GM21390 (cell line): ENCODE measurements at regions not wholly inside any gene's neighbourhood (a gene's known extent, or its start where the extent isn't known, plus 50 kb on each side); places are given as distances from the start of the nearest gene placed in this dataset.
"Not testable (repeated sequence)": the region's sequence is repeated elsewhere in the genome, so short reads cannot be mapped to it uniquely, and the experiment has no call there.

Experiments used
- ATAC-seq: cut with Tn5 transposase; IDR thresholded peaks from one replicate; pipeline ENCODE4 v1.9.1; 2021; ENCODE audit not compliant: unreplicated experiment

DNA sequence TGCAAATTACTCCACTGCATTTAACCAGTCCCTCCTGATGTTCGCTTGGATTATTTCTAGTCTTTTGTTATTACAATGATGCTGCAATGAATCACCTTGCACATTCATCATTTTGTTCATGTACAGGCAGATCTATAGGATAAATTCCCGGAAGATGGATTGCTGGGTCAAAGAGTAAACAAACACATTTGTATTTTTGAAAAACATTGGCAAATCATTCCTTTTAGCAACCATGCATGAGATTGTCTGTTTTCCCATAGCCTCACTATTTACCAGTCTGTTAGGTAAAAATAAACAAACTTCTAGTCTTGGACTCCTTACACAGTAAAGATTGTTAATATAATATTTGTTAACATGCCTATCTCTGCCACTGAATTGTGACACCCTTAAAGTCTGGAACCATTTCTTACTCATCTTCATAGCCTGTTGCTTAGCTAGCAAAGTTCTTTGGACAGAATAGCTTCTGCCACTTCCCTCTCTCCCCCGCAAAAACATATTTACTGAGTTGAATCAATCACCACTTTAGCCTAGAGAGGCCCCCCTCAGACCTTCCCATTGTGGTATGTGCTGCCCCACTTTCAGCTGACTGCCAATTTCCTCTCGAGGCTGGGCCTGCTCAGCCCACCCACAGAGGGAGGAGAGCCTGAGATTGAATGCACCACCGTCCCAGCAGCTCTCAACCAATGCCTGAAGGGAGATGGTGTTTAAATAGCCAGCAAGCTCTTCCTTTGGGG lies 108.4 kb upstream of the ATXN3L start:
- ATAC-seq, result no peak

DNA sequence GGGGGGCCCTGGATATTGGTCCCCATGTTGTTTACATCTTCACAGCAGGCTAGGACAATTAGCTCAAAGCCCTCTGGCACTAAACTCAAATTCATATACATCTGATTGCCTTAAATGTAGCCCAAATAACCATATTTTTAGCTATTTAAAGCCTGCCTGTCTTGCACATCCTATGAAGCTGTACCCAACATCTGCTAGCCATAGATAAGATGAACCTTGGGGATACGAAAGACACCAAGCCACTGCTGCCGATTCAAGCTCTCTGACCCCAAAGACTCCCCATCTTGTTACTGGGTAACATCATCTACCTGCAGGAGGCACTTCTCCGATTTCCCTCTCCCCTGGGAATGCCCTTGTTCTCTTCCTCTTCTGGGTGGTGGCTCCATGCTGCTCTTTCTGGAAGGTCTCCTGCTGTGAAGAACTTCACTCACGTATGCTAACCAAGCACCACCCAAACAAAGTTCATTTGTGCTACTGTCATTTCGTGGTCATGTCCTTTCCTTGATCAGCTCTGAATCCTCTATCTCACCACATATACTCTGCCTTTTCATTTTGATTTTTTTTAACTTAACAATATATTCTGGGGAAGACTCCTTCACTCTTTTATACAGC lies 107.7 kb upstream of the ATXN3L start:
- ATAC-seq, result no peak

DNA sequence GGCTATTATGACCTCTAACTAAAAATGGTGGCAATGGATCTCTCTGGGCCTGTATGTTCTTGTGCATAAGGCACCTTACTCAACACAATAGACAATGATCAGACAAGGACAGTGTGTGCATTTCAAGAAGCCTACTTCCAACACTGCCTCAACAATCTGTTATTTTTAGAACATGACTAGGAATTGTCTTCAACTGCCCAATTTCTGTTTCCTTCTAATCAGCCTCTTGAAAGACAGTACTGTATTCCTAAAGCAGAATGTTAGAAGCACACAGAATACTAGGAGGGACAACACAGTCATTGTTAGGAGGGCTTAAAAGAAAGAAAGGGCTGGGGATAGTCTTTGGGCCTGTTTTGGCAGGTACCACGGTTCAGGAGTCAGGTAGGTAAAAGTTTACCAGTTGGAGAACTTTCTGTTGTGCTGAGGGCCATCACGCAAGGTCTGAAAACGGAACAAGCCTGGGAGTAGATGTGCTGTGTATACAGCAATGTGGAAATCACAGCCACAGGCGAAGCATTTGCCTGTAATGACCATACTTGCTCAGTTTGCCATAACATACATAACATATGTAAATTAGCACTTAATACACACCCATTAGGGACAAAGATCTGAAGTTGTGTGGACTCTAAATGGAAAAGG lies 100.8 kb upstream of the ATXN3L start:
- peak; percentile 51 for ATAC-seq

DNA sequence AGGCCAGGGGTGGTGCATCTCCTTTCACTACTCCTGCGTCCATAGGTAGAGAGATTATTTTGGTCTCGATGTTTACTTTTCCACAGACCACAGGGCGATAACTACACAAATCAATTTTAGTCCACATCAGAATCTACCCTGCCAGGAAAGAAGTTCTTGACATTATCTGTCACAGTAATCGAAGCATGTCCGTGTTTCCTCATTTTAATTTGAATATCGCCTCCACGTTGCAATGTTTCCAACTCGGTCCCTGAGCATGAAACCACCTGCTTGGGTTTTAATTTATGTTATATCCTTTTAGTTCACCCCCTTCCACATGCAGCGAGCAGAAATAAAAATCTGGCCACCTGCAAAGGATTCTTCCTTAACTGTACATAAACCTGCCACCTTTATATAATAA lies 100.1 kb upstream of the ATXN3L start:
- ATAC-seq, result no peak

DNA sequence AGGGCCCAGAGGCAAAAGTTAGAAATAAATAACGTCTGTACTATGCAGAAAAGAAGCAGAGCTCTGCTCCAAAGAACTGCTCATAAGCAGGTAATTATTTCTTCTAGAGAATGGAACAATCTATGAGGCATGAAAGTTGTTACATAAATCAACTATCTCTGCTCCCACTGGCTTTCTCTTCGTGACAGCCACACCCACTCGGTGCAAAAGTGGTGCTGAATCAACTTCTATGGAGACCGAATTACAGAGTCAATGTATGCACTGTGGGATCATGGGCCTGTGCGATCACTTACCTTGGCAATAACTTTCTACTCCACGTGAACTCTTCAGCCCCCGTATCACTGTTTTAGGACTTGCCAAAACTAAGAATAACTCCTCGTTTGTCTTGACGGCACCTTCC lies 99.4 kb upstream of the ATXN3L start:
- no peak for ATAC-seq

DNA sequence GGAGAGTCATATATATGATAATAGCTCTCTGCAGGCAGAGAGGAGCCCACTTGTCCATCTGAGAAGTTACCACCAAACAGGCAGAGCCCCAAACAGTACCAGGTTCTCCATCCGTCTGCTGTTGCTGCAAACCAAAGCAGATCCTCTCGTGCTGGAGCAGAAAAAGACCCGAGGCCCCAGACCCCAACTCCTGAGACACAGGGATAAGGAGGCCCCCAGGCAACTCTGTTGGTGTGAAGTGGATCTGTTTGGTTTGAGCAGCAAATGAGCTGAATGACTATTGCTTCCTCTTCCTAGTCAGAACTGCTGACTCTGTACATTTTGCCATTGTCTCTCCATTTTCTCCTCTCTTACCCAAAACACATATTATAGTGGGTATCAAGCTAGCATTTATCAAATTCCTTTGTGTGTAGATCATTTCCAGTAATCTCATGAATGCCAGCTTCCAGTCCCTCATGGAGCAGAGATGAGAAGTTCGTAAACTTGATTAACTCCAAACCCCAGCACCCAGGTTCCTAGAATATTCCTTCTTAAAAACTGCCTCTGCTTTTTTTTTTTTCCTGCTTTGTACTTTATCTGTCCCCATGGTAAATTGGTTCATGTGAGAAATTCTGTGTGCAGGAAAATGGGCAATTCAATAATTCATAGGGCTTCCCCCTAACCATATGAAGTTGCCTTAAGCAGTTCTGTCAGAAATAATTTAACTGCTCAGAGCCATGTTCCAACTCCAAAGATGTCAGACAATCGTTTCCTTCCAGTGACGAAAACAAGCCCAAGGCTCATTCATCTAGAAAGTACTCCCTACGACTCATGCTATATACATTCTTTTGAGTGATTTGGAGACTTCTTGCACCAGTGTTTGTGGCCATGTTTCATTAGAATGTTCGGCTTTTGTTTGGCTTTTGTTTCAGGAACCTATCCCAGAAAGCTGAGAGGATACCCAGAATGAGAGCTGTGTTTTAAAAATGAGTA lies 98.6 kb upstream of the ATXN3L start:
- no peak for ATAC-seq

DNA sequence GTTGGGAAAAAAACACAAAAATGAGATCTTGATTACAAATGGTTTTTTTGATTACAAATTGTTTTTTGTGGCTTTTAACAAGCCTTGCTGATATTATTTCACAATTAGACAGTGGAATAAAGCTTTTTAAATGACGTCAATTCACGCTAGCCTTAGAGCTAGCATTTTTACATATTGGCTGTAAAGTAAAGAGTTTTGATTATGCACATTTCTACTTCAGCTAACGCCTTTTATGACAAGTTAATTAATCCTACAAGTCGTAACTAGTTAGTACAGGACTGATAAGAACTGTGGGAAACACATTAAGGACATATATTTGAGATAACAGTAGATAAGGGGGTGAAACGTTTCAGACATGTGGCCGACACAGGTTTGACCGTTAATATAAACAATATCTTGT lies 95.7 kb upstream of the ATXN3L start:
- ATAC-seq, result no peak

DNA sequence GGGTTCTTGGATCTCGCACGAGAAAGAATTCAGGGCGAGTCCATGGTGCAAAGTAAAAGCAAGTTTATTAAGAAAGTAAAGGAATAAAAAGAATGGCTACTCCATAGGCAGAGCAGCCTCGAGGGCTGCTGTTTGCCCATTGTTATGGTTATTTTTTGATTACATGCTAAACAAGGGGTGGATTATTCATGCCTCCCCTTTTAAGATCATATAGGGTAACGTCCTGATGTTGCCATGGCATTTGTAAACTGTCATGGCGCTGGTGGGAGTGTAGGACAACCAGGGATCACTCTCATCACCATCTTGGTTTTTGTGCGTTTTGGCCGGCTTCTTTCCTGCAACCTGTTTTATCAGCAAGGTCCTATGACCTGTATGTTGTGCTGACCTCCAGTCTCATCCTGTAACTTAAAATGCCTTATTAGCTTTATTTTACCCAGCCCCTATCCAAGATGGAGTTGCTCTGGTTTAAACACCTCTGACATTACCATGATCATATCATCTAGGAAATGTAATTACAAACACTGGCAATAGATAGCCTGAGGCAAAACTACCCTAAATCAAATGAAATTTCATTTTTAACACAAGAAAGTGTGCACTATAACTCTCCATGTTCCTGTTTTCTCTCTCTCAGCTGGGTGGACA lies 94.3 kb upstream of the ATXN3L start:
- no peak for ATAC-seq

DNA sequence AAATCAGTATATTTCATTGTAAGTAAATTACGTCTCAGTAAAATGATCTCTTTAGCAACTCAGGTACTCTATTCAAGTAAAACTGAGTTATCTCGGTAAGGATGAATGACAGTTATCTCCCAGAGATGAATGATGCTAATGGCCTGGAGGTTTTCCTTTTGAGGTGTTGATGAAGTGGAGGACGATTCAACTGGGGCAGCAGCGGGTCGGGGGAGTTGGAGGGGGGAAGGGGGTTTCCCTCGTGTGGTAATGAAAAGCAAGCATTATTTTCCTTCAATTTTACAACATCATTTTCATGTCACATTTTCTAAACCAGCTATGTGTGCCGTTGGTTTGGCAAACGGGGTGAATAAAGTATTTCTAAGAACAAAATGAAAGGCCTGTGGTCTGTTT lies 92.4 kb upstream of the ATXN3L start:
- no peak for ATAC-seq

DNA sequence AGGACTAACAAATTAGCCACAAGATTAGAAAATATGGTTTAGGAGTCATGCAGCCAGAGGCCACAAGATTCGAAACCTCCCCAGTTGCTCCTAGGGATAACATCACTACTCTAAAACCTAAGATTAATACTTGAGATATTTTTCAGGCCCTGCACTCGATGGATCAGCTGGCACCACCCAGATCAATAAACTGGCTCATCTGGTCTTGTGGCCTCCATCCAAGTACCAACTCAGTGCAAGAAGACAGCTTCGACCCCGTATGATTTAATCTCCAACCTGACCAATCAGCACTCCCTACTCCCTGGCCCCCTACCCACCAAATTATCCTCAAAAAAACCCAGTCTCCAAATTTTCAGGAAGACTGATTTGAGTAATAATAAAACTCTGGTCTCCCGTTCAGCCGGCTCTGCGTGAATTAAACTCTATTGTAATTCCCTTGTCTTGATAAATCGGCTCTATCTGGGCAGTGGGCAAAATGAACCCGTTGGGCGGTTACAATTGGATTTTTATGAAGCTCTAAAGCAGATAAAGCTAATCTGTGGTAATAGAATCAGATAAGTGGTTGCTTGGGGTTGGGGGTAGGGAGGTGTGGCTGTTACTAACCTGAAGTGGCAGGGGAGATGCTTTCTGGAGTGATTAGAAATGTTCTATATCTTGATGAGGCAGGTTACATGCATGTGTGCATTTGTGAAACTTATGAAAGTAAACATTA lies 91.8 kb upstream of the ATXN3L start:
- ATAC-seq, result no peak

DNA sequence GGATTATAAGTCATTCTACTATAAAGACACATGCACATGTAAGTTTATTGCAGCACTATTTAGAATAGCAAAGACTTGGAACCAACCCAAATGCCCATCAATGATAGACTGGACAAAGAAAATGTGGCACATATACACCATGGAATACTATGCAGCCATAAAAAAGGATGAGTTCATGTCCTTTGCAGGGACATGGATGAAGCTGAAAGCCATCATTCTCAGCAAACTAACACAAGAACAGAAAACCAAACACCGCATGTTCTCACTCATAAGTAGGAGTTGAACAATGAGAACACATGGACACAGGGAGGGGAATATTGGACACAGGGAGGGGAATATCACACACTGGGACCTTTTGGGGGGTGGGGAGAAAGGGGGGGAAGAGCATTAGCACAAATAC lies 88.7 kb upstream of the ATXN3L start:
- ATAC-seq, result not testable (repeated sequence)

DNA sequence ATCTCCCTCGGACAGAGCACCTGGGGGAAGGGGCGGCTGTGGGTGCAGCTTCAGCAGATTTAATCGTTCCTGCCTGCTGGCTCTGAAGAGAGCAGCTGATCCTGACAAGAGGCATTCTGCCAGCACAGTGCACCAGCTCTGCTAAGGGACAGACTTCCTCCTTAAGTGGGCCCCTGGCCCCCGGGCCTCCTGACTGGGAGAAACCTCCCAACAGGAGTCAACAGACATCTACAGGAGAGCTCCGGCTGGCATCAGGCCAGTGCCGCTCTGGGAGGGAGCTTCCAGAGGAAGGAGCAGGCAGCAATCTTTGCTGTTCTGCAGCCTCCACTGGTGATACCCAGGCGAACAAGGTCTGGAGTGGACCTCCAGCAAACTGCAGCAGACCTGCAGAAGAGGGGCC lies 84.9 kb upstream of the ATXN3L start:
- ATAC-seq, result not testable (repeated sequence)

DNA sequence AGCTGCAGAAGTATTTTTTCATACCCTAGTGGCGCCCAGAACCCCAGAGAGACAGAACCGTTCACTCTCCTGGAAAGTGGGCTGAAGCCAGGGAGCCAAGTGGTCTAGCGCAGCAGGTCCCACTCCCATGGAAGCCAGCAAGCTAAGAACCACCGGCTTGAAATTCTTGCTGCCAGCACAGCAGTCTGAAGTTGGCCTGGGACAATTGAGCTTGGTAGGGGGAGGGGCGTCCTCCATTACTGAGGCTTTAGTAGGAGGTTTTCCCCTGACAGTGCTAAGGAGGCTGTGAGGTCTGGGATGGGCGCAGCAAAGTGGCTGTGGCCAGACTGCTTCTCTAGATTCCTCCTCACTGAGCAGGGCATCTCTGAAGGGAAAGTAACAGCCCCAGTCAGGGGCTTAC lies 84.5 kb upstream of the ATXN3L start:
- no peak for ATAC-seq

DNA sequence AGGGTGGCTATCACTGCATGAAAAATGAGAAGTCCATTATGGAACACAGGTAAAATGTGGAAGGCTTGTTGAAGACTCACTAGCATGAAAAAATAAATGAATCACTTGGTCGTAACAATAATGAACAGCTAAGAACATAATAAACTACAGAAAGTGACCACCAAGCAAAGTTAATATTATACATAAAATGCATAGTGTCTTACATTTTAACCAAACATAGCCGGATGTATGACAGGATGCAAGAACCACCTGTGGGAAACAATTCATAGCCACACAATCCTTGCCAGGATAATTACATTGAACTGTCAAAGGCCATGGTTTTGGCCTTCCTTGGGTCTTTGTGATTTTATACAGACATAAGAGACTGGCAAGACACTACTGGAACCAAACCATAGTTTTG lies 81.9 kb upstream of the ATXN3L start:
- ATAC-seq, result no peak

DNA sequence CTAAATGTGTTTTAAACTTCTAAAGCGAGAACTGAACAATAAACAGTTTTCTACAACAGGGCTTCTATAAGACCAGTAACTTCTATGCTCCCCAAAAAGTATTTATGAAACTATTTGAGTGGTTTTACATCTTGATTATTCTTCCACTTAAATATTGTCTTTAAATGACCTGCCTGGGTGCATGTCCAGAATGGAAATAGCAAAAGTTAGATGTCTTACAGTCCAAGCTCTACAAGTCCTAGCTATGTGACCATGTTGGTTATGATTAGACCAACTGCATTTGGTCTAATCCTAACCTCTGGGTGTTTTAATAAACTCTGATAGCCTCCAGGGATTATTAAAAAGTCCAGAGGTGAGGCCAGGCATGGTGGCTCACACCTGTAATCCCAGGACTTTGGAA lies 79.0 kb upstream of the ATXN3L start:
- ATAC-seq, result no peak

DNA sequence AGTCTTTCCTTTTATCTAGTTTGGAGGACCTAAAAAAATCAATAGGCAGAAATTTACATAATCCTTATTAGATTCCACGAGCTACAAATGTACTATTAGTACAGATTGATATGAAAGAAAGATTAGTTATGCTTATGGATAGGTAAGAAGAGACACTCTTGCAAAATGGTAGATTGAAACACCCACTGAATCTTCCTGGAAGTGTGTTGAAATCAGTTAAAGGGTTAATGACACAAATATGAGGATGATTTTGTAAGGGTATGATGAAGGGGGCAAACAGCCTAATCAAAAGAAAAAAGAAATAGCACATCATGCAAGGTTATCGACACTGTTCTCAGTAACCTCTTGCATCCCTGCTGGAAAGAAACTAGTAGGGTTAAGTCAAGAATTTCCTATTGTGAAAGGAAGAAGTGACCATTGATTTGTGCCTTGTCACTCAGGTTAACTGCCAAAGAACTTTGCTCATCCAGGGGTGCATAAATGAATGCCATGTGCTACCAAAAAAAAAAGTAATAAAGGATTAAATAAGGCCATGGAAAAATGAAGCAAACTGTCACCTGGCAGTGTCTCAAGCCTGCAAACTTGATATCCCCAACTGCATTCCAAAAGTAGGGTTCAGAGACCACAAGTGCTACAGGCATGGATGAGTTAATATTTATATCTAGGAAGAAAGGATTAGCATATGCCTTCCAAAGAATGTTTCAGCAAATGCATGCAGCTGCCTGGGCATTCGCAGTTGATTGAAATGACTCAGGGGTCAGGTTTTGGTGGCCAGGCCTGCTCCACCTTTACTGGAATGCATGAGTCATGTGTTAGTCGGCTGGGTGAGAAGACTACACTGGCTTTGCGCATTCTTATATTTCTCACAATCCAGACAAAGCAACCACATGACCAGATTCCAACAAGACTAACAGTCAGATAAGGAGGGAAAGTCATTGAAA lies 78.3 kb upstream of the ATXN3L start:
- no peak for ATAC-seq

DNA sequence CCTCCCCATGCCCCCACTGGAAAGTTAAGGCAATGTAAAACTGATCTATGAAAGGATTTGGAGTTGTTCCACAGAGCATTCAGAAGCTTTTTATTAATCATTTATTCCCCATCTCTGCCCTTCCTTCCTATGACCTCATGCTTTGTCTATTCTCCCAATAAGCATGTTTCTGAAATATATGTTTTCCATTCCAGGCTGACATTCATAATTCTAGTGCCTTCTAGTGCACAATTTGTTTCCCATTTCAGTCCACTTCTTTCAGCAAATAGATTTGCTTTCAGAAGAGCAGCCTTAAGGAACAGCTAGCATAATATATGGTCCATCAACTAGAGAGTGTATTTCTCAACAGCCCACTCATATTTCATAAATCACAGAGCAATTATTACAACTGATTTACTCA lies 77.1 kb upstream of the ATXN3L start:
- ATAC-seq, result no peak

DNA sequence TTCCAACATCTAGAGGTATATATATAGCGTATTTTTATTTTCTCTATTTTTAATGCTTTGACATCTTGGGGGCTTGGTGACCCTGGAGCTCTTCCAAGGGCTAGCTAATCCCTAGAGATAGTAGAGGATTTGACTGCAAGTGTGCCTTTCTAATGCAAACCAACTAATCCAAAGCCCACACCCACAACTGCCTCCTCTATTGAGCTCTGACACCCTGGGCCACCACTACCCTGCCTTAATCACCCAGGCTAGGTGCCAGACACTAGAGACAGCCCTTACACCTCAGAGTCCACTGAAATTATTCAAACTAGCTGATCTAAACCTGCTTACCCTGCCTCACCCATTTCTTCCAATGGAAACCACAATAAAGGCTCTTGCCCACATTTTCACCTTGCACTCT lies 69.6 kb upstream of the ATXN3L start:
- no peak for ATAC-seq
